T-cell (primary cell): ENCODE measurements at regions not wholly inside any gene's neighbourhood (a gene's known extent, or its start where the extent isn't known, plus 50 kb on each side); places are given as distances from the start of the nearest gene placed in this dataset.

Experiments
- ATAC-seq, 4 experiments: fragments of 200-7000 bp in 3 of 4; fragments of 150-1000 bp in 1 of 4; cut with Tn5 transposase; replicated peaks in 1 of 4; 1 replicate in 3 of 4; 2 replicates in 1 of 4; pipeline ENCODE4 v1.10.0; 2021; ENCODE audit warnings: moderate library complexity in 3 of 4, mild to moderate bottlenecking in 2 of 4, moderate number of reproducible peaks in 1 of 4
- CTCF ChIA-PET, 2 donors: fragments of 300-600 bp; sonication (Branson Sonifier 250); formaldehyde crosslinking; loops; one replicate each; lab custom pipeline; 2022; ENCODE audit warnings: antibody characterized with exemption in 2 of 2; lab: Charles Lee
- POLR2A ChIA-PET, 2 donors: fragments of 300-600 bp; sonication (Branson Sonifier 250); formaldehyde crosslinking; loops; one replicate each; lab custom pipeline; 2022; ENCODE audit warnings: antibody characterized with exemption in 2 of 2; lab: Charles Lee
- DNase-seq, 35 experiments: peaks; one replicate each; pipeline versions ENCODE4 v3.0.0 to v3.0.0-alpha.2; 2013 to 2023
- H3K27ac ChIP-seq: one replicate; pipeline ENCODE4 v1.5.1; 2013; ENCODE audit warnings: low read length
- H3K27me3 ChIP-seq, 2 experiments: replicated peaks in 1 of 2; 1 replicate in 1 of 2; 2 replicates in 1 of 2; pipeline versions ENCODE4 v1.6.1 to v1.7.0; 2013; ENCODE audit warnings: low read length in 1 of 2, mixed read lengths in 1 of 2; ENCODE audit not compliant: control insufficient read depth in 2 of 2, insufficient read depth in 2 of 2; ENCODE audit errors: extremely low read depth in 1 of 2
- H3K36me3 ChIP-seq, 2 donors: 1 replicate in 1 of 2; 2 replicates in 1 of 2; pipeline versions ENCODE4 v1.6.1 to v1.7.0; 2013; ENCODE audit warnings: low read length in 1 of 2; ENCODE audit not compliant: control insufficient read depth in 2 of 2, insufficient read depth in 1 of 2; ENCODE audit errors: extremely low read depth in 1 of 2
- H3K4me1 ChIP-seq, 2 experiments: 1 replicate in 1 of 2; 2 replicates in 1 of 2; pipeline versions ENCODE4 v1.6.1 to v1.7.0; 2013; ENCODE audit warnings: low read length in 2 of 2, mixed read lengths in 1 of 2; ENCODE audit not compliant: insufficient read depth in 2 of 2, control insufficient read depth in 1 of 2; ENCODE audit errors: extremely low read depth in 1 of 2
- H3K4me3 ChIP-seq, 2 donors: 1 replicate in 1 of 2; 2 replicates in 1 of 2; pipeline versions ENCODE4 v1.5.1 to v1.7.0; 2013; ENCODE audit warnings: mild to moderate bottlenecking in 2 of 2, low read length in 1 of 2, moderate library complexity in 1 of 2; ENCODE audit not compliant: control insufficient read depth in 1 of 2; ENCODE audit errors: extremely low read depth in 1 of 2
- H3K9me3 ChIP-seq: 2 replicates; pipeline ENCODE4 v1.7.0; 2013
- H3K27ac Mint-ChIP-seq, 2 donors: one replicate each; pipeline ENCODE4 v1.8.0; 2020 to 2021; ENCODE audit warnings: mild to moderate bottlenecking in 2 of 2, mixed read lengths in 2 of 2
- H3K27me3 Mint-ChIP-seq, 2 donors: one replicate each; pipeline ENCODE4 v1.8.0; 2021 to 2022; ENCODE audit warnings: mixed read lengths in 2 of 2
- H3K36me3 Mint-ChIP-seq: one replicate; pipeline ENCODE4 v1.8.0; 2021; ENCODE audit warnings: mixed read lengths
- H3K4me1 Mint-ChIP-seq, 3 donors: one replicate each; pipeline ENCODE4 v1.8.0; 2020 to 2022; ENCODE audit warnings: mixed read lengths in 3 of 3, mild to moderate bottlenecking in 1 of 3
- H3K4me3 Mint-ChIP-seq, 3 donors: one replicate each; pipeline ENCODE4 v1.8.0; 2020 to 2022; ENCODE audit warnings: mild to moderate bottlenecking in 3 of 3, mixed read lengths in 3 of 3, moderate library complexity in 3 of 3
- H3K9me3 Mint-ChIP-seq, 3 donors: one replicate each; pipeline ENCODE4 v1.8.0; 2020 to 2022; ENCODE audit warnings: mixed read lengths in 3 of 3
- WGBS: methylation state at CpG from one replicate; pipeline ENCODE4 v1.1.5; 2013; ENCODE audit warnings: missing lambda C conversion rate; ENCODE audit not compliant: insufficient coverage; 5-methylcytosine and 5-hydroxymethylcytosine counted together

GRCh38 chr9:73011956-73012355 is 59.1 kb upstream of the ALDH1A1 start:
- POLR2A ChIA-PET, result no interaction called here
- H3K9me3 Mint-ChIP-seq, result no peaks in the 10 kb centered on the region
- no peak overlapping the region for H3K4me3 Mint-ChIP-seq
- no peaks in the 10 kb centered on the region for H3K36me3 ChIP-seq
- no peaks in the 10 kb centered on the region for H3K9me3 ChIP-seq
- no peaks in the 10 kb centered on the region for H3K4me1 ChIP-seq
- no CpG with 5 or more reads among the region's 2 CpGs for WGBS
- no peak overlapping the region for H3K4me3 ChIP-seq
- peaks cover 0 to 5% of the 10 kb centered on the region in 2 experiments for H3K27me3 ChIP-seq
- H3K27ac Mint-ChIP-seq, result no peak overlapping the region
- no peaks in the 10 kb centered on the region for H3K4me1 Mint-ChIP-seq
- no peaks in the 10 kb centered on the region for H3K36me3 Mint-ChIP-seq
- CTCF ChIA-PET, result no interaction called here
- peaks cover 29 to 31% of the 10 kb centered on the region in 2 donors for H3K27me3 Mint-ChIP-seq
- no peak overlapping the region for H3K27ac ChIP-seq
- no peak for DNase-seq
- no peak for ATAC-seq

DNA sequence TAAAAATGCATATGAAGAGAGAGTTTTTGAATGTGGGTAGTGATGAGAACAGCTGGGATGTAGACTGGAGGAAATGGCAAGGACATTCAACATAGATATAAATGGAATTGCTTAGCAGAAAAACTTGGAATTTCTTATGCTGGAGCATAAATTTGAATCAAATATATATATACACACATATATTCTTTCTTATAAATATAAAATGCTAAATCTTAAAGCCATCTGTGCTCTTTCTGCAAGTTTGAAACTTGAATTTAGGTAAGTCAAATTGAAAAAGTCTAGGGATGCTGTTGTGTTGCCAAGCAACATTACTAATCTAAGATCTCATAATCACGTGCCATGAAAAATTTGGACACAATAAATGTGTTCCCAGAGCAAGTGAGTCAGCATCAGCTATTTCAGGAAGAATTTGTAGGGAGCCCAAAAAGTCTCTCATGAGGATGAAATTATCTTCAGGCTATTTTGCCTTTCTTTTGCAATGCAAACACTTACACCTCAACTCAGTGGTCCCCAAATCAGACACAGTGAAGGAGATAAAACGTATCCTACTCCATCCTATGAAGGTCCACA is 58.4 kb upstream of the ALDH1A1 start:
- ATAC-seq (no peak), DNase-seq (no peak)
- Mint-ChIP-seq H3K27me3 (peaks cover 30 to 32% of the 10 kb centered on the region in 2 donors), H3K27ac (no peak overlapping the region), H3K4me1 (no peaks in the 10 kb centered on the region), H3K36me3 (no peaks in the 10 kb centered on the region), H3K4me3 (no peak overlapping the region), H3K9me3 (no peaks in the 10 kb centered on the region)
- H3K27ac ChIP-seq, result no peak overlapping the region
- POLR2A ChIA-PET, result no interaction called here
- H3K4me3 ChIP-seq, result no peak overlapping the region
- WGBS, result 40% methylated on average over 1 of the region's 2 CpGs
- H3K36me3 ChIP-seq, result no peaks in the 10 kb centered on the region
- CTCF ChIA-PET, result no interaction called here
- no peaks in the 10 kb centered on the region for H3K4me1 ChIP-seq
- H3K27me3 ChIP-seq, result peaks cover 0 to 5% of the 10 kb centered on the region in 2 experiments
- no peaks in the 10 kb centered on the region for H3K9me3 ChIP-seq

- Histone ChIP-seq H3K27me3 (peaks cover 0 to 9% of the 10 kb centered on the region in 2 experiments), H3K27ac (no peak overlapping the region), H3K36me3 (no peaks in the 10 kb centered on the region), H3K9me3 (no peaks in the 10 kb centered on the region), H3K4me1 (no peaks in the 10 kb centered on the region), H3K4me3 (no peak overlapping the region)
- CTCF ChIA-PET, result interaction anchor here in 1 of 2 donors (1.1 kb wide), 1 partner anchor 12 kb away, joined by 4 read pairs; no protein-coding TSS in a partner anchor
- Mint-ChIP-seq H3K4me1 (no peaks in the 10 kb centered on the region), H3K27ac (no peak overlapping the region), H3K36me3 (no peaks in the 10 kb centered on the region), H3K27me3 (peaks cover 35 to 36% of the 10 kb centered on the region in 2 donors), H3K4me3 (no peak overlapping the region), H3K9me3 (no peaks in the 10 kb centered on the region)
- 33% methylated on average over 1 of the region's 2 CpGs for WGBS
- POLR2A ChIA-PET, result no interaction called here
- no peak for DNase-seq
- ATAC-seq, result no peak
These were observed 56.9 kb upstream of the ALDH1A1 start for GRCh38 chr9:73009649-73010288.

GRCh38 chr9:73007966-73008672 is 55.3 kb upstream of the ALDH1A1 start:
- CTCF ChIA-PET, result no interaction called here
- H3K27me3 Mint-ChIP-seq, result peaks cover 35 to 36% of the 10 kb centered on the region in 2 donors

GRCh38 chr9:73006986-73007385 is 54.1 kb upstream of the ALDH1A1 start:
- no peak overlapping the region for H3K27ac ChIP-seq
- H3K36me3 ChIP-seq, result no peaks in the 10 kb centered on the region
- Mint-ChIP-seq H3K4me3 (no peak overlapping the region), H3K27me3 (peaks cover 35% of the 10 kb centered on the region in 2 donors), H3K27ac (no peak overlapping the region), H3K4me1 (no peaks in the 10 kb centered on the region), H3K9me3 (peaks cover 0 to 3% (median 0%) of the 10 kb centered on the region in 3 donors), H3K36me3 (no peaks in the 10 kb centered on the region)
- CTCF ChIA-PET, result no interaction called here
- no peaks in the 10 kb centered on the region for H3K9me3 ChIP-seq
- 67% methylated on average over 1 of the region's 2 CpGs for WGBS
- ATAC-seq (no peak), DNase-seq (no peak)
- H3K27me3 ChIP-seq, result peaks cover 0 to 9% of the 10 kb centered on the region in 2 experiments
- H3K4me3 ChIP-seq, result no peak overlapping the region
- POLR2A ChIA-PET, result no interaction called here
- no peaks in the 10 kb centered on the region for H3K4me1 ChIP-seq

More at GRCh38 chr9:73007966-73008672, 55.3 kb upstream of the ALDH1A1 start:
- ATAC-seq, result no peak
- Mint-ChIP-seq H3K27ac (no peak overlapping the region), H3K4me3 (no peak overlapping the region), H3K36me3 (no peaks in the 10 kb centered on the region), H3K4me1 (no peaks in the 10 kb centered on the region), H3K9me3 (peaks cover 0 to 3% (median 0%) of the 10 kb centered on the region in 3 donors)
- H3K9me3 ChIP-seq, result no peaks in the 10 kb centered on the region
- WGBS, result no CpG with 5 or more reads among the region's 3 CpGs
- no peak for DNase-seq
- no peaks in the 10 kb centered on the region for H3K36me3 ChIP-seq
- no peak overlapping the region for H3K27ac ChIP-seq
- H3K27me3 ChIP-seq, result peaks cover 0 to 9% of the 10 kb centered on the region in 2 experiments
- no peak overlapping the region for H3K4me3 ChIP-seq
- no peaks in the 10 kb centered on the region for H3K4me1 ChIP-seq
- POLR2A ChIA-PET, result interaction anchor here in 1 of 2 donors (0.6 kb wide), 1 partner anchor 1287 kb away, joined by 4 read pairs; no protein-coding TSS in a partner anchor
